Esophagus squamous epithelium (tissue), 4 donors: ENCODE measurements at regions not wholly inside any gene's neighbourhood (a gene's known extent, or its start where the extent isn't known, plus 50 kb on each side); places are given as distances from the start of the nearest gene placed in this dataset.

ENCODE experiments used
- POLR2A ChIP-seq, 4 donors: fragments of 450-650 bp; IDR thresholded peaks; one replicate each; pipeline ENCODE4 v1.6.1; 2017; ENCODE audit warnings: antibody characterized with exemption in 4 of 4, mild to moderate bottlenecking in 4 of 4, moderate library complexity in 3 of 4
- TF ChIP-seq, protein P1 (sequence below), 6 experiments: fragments of 450-650 bp in 4 of 6; fragments of 200-600 bp in 2 of 6; sonication (generic) in 2 of 6; IDR thresholded peaks; one replicate each; pipeline ENCODE4 v1.5.1; 2016 to 2019; ENCODE audit warnings: antibody characterized with exemption in 6 of 6, mild to moderate bottlenecking in 4 of 6, moderate library complexity in 4 of 6

DNA sequence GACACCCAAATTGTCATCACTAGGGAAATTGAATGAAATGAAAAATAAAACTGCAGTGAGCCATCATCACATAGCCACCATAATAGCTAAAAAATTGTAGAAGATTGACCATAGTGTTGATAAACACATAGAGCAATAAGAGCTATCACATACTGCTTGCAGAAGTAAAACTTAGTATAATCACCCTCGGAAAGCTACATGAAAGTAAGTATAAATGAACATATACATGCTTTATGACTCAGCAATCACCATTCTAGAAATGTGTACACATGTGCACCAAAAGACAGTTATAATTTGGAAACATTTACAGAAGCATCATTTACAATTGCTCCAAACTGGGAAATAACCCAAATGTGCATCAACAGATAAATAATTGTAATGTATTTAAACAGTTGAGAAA, 153.1 kb upstream of the LRRC7 start:
- TF ChIP-seq, protein P1, sequence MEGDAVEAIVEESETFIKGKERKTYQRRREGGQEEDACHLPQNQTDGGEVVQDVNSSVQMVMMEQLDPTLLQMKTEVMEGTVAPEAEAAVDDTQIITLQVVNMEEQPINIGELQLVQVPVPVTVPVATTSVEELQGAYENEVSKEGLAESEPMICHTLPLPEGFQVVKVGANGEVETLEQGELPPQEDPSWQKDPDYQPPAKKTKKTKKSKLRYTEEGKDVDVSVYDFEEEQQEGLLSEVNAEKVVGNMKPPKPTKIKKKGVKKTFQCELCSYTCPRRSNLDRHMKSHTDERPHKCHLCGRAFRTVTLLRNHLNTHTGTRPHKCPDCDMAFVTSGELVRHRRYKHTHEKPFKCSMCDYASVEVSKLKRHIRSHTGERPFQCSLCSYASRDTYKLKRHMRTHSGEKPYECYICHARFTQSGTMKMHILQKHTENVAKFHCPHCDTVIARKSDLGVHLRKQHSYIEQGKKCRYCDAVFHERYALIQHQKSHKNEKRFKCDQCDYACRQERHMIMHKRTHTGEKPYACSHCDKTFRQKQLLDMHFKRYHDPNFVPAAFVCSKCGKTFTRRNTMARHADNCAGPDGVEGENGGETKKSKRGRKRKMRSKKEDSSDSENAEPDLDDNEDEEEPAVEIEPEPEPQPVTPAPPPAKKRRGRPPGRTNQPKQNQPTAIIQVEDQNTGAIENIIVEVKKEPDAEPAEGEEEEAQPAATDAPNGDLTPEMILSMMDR (IDR thresholded peaks at IDR 0.05), result no peak
- no peak for TF ChIP-seq POLR2A (IDR thresholded peaks at IDR 0.05)
